Fibroblast of lung (primary cell): ENCODE measurements at regions not wholly inside any gene's neighbourhood (a gene's known extent, or its start where the extent isn't known, plus 50 kb on each side); places are given as distances from the start of the nearest gene placed in this dataset.

ENCODE experiments used
- DNase-seq, 2 donors: peaks; one replicate each; pipeline versions ENCODE4 v3.0.0 to v3.0.0-alpha.2; 2010; ENCODE audit warnings: low read depth in 2 of 2
- H2AFZ ChIP-seq: 2 replicates; pipeline ENCODE4 v1.5.1; 2012; ENCODE audit warnings: low read length, control low read depth, inconsistent platforms
- H3K27ac ChIP-seq: 2 replicates; pipeline ENCODE4 v1.5.1; 2011; ENCODE audit warnings: low read length, control low read depth; ENCODE audit not compliant: insufficient read depth
- H3K27me3 ChIP-seq: 2 replicates; pipeline ENCODE4 v1.5.1; 2011; ENCODE audit warnings: mild to moderate bottlenecking, low read length; ENCODE audit not compliant: control insufficient read depth, insufficient read depth
- H3K36me3 ChIP-seq: 2 replicates; pipeline ENCODE4 v1.5.1; 2011; ENCODE audit warnings: low read length; ENCODE audit not compliant: control insufficient read depth, insufficient read depth
- H3K4me1 ChIP-seq: 2 replicates; pipeline ENCODE4 v1.5.1; 2011; ENCODE audit warnings: low read length; ENCODE audit not compliant: control insufficient read depth, insufficient read depth; ENCODE audit errors: extremely low read depth
- H3K4me2 ChIP-seq: 2 replicates; pipeline ENCODE4 v1.5.1; 2011; ENCODE audit warnings: low read length, control low read depth; ENCODE audit not compliant: insufficient read depth; ENCODE audit errors: extremely low read depth
- H3K4me3 ChIP-seq, 4 experiments: fragments of 200-600 bp in 1 of 4; sonication (generic) in 1 of 4; replicated peaks in 1 of 4; 2 replicates each; pipeline ENCODE4 v1.5.1; 2011 to 2016; ENCODE audit warnings: low read length in 4 of 4, low read depth in 3 of 4, mild to moderate bottlenecking in 3 of 4, control low read depth in 2 of 4, inconsistent platforms in 1 of 4, mixed read lengths in 1 of 4; ENCODE audit not compliant: insufficient read depth in 1 of 4; ENCODE audit errors: control extremely low read depth in 1 of 4
- H3K79me2 ChIP-seq: 2 replicates; pipeline ENCODE4 v1.5.1; 2012; ENCODE audit warnings: mild to moderate bottlenecking, low read length, inconsistent platforms; ENCODE audit not compliant: control insufficient read depth, insufficient read depth
- H3K9ac ChIP-seq: 2 replicates; pipeline ENCODE4 v1.5.1; 2011; ENCODE audit warnings: mild to moderate bottlenecking, low read length, control low read depth; ENCODE audit not compliant: insufficient read depth
- H3K9me3 ChIP-seq: 2 replicates; pipeline ENCODE4 v1.5.1; 2012; ENCODE audit warnings: low read depth, low read length; ENCODE audit not compliant: control insufficient read depth, insufficient read depth
- H4K20me1 ChIP-seq: 2 replicates; pipeline ENCODE4 v1.5.1; 2011; ENCODE audit warnings: low read length; ENCODE audit not compliant: control insufficient read depth, insufficient read depth; ENCODE audit errors: extremely low read depth
- CTCF ChIP-seq, 2 donors: IDR thresholded peaks in 1 of 2; conservative IDR thresholded peaks in 1 of 2; 1 replicate in 1 of 2; 2 replicates in 1 of 2; pipeline ENCODE4 v1.5.1; 2011 to 2012; ENCODE audit warnings: low read length in 2 of 2, control low read depth in 1 of 2, inconsistent platforms in 1 of 2, low read depth in 1 of 2, mild to moderate bottlenecking in 1 of 2
- EZH2 ChIP-seq: IDR thresholded peaks from 2 replicates; pipeline ENCODE4 v1.5.1; 2012; ENCODE audit warnings: low read length, control low read depth, mild to moderate bottlenecking; ENCODE audit errors: missing control alignments

- no peaks in the 10 kb centered on the region for H3K79me2 ChIP-seq
- peak; percentile 77 to 98 for DNase-seq
- peak overlapping the region; percentile 90 for H3K27ac ChIP-seq
- H3K9me3 ChIP-seq = no peaks in the 10 kb centered on the region
- no peaks in the 10 kb centered on the region for H4K20me1 ChIP-seq
- peak overlapping the region in 1 of 4 experiments; percentile 9 for H3K4me3 ChIP-seq
- H3K36me3 ChIP-seq = no peaks in the 10 kb centered on the region
- H3K9ac ChIP-seq = peak overlapping the region; percentile 4
- peak overlapping the region; percentile 75 for H3K4me2 ChIP-seq
- H3K27me3 ChIP-seq = no peaks in the 10 kb centered on the region
- TF ChIP-seq EZH2 (no peak), CTCF (conservative IDR thresholded peaks at IDR 0.05 in 1 of 2, IDR thresholded peaks at IDR 0.05 in 1 of 2; ENCODE audit: low read depth in 1 of 2, low read length in 2 of 2) (no peak)
- no peak overlapping the region for H2AFZ ChIP-seq
- H3K4me1 ChIP-seq = peaks cover 10% of the 10 kb centered on the region
These were observed 178.3 kb downstream of the SNX19 start for GRCh38 chr11:130737866-130738431.

GRCh38 chr11:130738611-130739010, 177.7 kb downstream of the SNX19 start:
- peak overlapping the region in 1 of 4 experiments; percentile 9 for H3K4me3 ChIP-seq
- H3K27ac ChIP-seq = peak overlapping the region; percentile 90
- H2AFZ ChIP-seq = no peak overlapping the region
- no peaks in the 10 kb centered on the region for H3K9me3 ChIP-seq
- H3K36me3 ChIP-seq = no peaks in the 10 kb centered on the region
- no peaks in the 10 kb centered on the region for H3K79me2 ChIP-seq
- peak; percentile 41 to 91 for DNase-seq
- no peaks in the 10 kb centered on the region for H4K20me1 ChIP-seq
- H3K27me3 ChIP-seq = no peaks in the 10 kb centered on the region
- peaks cover 10% of the 10 kb centered on the region for H3K4me1 ChIP-seq
- H3K4me2 ChIP-seq = peak overlapping the region; percentile 75
- TF ChIP-seq EZH2 (no peak), CTCF (conservative IDR thresholded peaks at IDR 0.05 in 1 of 2, IDR thresholded peaks at IDR 0.05 in 1 of 2; ENCODE audit: low read depth in 1 of 2, low read length in 2 of 2) (no peak)
- H3K9ac ChIP-seq = peak overlapping the region; percentile 4

GRCh38 chr11:130740819-130741218, 175.5 kb downstream of the SNX19 start:
- H3K9ac ChIP-seq = no peak overlapping the region
- H4K20me1 ChIP-seq = no peaks in the 10 kb centered on the region
- no peak overlapping the region for H3K4me2 ChIP-seq
- peak; percentile 39 to 55 for DNase-seq
- no peak overlapping the region for H3K4me3 ChIP-seq
- TF ChIP-seq EZH2 (no peak), CTCF (conservative IDR thresholded peaks at IDR 0.05 in 1 of 2, IDR thresholded peaks at IDR 0.05 in 1 of 2; ENCODE audit: low read depth in 1 of 2, low read length in 2 of 2) (no peak)
- no peak overlapping the region for H3K27ac ChIP-seq
- H2AFZ ChIP-seq = no peak overlapping the region
- peaks cover 10% of the 10 kb centered on the region for H3K4me1 ChIP-seq
- no peaks in the 10 kb centered on the region for H3K9me3 ChIP-seq
- H3K27me3 ChIP-seq = no peaks in the 10 kb centered on the region
- H3K79me2 ChIP-seq = no peaks in the 10 kb centered on the region
- H3K36me3 ChIP-seq = no peaks in the 10 kb centered on the region
